NCI-H146 treated with DMSO at 0.1 percent for 48 hours (cell line): ENCODE measurements at regions not wholly inside any gene's neighbourhood (a gene's known extent, or its start where the extent isn't known, plus 50 kb on each side); places are given as distances from the start of the nearest gene placed in this dataset.

ENCODE experiments used
- DNase-seq: peaks from one replicate; lab custom pipeline; 2025; ENCODE audit not compliant: unreplicated experiment; lab: John Stamatoyannopoulos, UW

GRCh38 chr5:4542145-4542778 is 597.9 kb upstream of the ADAMTS16 start:
- DNase-seq: no peak

- DNase-seq: no peak
Observed at GRCh38 chr5:4544049-4544670, 596.0 kb upstream of the ADAMTS16 start.

GRCh38 chr5:4547547-4547946 is 592.6 kb upstream of the ADAMTS16 start:
- DNase-seq: no peak

GRCh38 chr5:4548341-4548740 is 591.8 kb upstream of the ADAMTS16 start:
- DNase-seq: no peak

GRCh38 chr5:4549351-4549750 is 590.8 kb upstream of the ADAMTS16 start:
- no peak for DNase-seq

- no peak for DNase-seq
Observed at GRCh38 chr5:4551034-4551433, 589.1 kb upstream of the ADAMTS16 start.

GRCh38 chr5:4553130-4553529 is 587.0 kb upstream of the ADAMTS16 start:
- no peak for DNase-seq

GRCh38 chr5:4553978-4554377 is 586.2 kb upstream of the ADAMTS16 start:
- peak; percentile 15 for DNase-seq

GRCh38 chr5:4555725-4556285 is 584.3 kb upstream of the ADAMTS16 start:
- DNase-seq: no peak

GRCh38 chr5:4561403-4561802 is 578.7 kb upstream of the ADAMTS16 start:
- no peak for DNase-seq

- DNase-seq: peak; percentile 19
Observed at GRCh38 chr5:4563400-4563799, 576.7 kb upstream of the ADAMTS16 start.

GRCh38 chr5:4570047-4570995 is 569.8 kb upstream of the ADAMTS16 start:
- no peak for DNase-seq

- DNase-seq: no peak
Observed at GRCh38 chr5:4571248-4571948, 568.7 kb upstream of the ADAMTS16 start.

- no peak for DNase-seq
Observed at GRCh38 chr5:4572311-4573100, 567.6 kb upstream of the ADAMTS16 start.

- DNase-seq: no peak
Observed at GRCh38 chr5:4575608-4576007, 564.5 kb upstream of the ADAMTS16 start.

- DNase-seq: no peak
Observed at GRCh38 chr5:4576161-4576748, 563.9 kb upstream of the ADAMTS16 start.

- DNase-seq: no peak
Observed at GRCh38 chr5:4576908-4577307, 563.2 kb upstream of the ADAMTS16 start.

GRCh38 chr5:4579679-4580078 is 560.5 kb upstream of the ADAMTS16 start:
- DNase-seq: no peak

- DNase-seq: no peak
Observed at GRCh38 chr5:4580772-4581171, 559.4 kb upstream of the ADAMTS16 start.

GRCh38 chr5:4581289-4581688 is 558.8 kb upstream of the ADAMTS16 start:
- DNase-seq: no peak
